Activated gamma-delta T cell treated with Interleukin-2 at 50 U/mL for 16 hours (primary cell): ENCODE measurements at regions not wholly inside any gene's neighbourhood (a gene's known extent, or its start where the extent isn't known, plus 50 kb on each side); places are given as distances from the start of the nearest gene placed in this dataset.

Experiments used
- DNase-seq: peaks from one replicate; pipeline ENCODE4 v3.0.0-alpha.2; 2020

DNA sequence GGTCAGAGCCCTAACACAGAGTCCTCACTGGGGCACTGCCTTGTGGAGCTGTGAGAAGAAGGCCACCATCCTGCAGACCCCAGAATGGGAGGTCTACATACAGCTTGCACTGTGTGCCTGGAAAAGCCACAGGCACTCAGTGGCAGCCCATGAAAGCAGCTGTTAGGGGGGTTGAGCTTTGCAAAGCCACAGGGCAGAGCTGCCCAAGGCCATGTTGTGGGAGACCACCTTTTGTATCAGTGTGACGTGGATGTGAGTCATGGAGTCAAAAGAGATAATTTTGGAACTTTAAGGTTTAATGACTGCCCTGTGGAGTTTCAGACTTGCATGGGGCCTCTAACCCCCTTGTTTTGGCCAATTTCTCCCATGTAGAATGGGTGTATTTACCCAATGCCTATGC, 52.9 kb upstream of the TPRG1 start:
- no peak for DNase-seq

DNA sequence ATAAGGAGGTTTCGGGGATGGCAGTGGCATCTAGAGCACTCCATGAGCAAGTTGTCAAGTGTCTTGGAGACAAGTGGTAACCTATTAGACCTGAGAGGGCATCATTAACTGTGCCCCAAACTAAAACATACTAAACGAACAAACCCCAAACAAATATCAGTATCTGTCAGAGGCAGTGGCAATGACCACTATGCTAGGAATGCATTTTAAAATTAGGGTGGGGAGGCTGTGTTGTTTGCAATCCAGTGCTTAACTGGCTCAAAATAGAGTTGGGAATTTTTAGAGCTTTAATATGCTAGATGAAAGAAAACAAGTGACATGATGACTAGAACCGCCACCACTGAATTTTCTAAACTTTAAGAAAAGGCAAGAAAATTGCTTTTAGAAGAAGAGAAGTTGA, 51.8 kb upstream of the TPRG1 start:
- DNase-seq = no peak

GRCh38 chr3:189121092-189121491, 50.7 kb upstream of the TPRG1 start:
- no peak for DNase-seq
